CD8-positive, alpha-beta memory T cell (primary cell): ENCODE measurements at regions not wholly inside any gene's neighbourhood (a gene's known extent, or its start where the extent isn't known, plus 50 kb on each side); places are given as distances from the start of the nearest gene placed in this dataset.

Experiments used
- CTCF ChIA-PET: fragments of 350-600 bp; sonication (Branson Sonifier 250); formaldehyde crosslinking; loops from one replicate; lab custom pipeline; 2021; ENCODE audit warnings: antibody characterized with exemption; lab: Charles Lee
- POLR2A ChIA-PET: fragments of 350-600 bp; sonication (Branson Sonifier 250); formaldehyde crosslinking; loops from one replicate; lab custom pipeline; 2021; ENCODE audit warnings: antibody characterized with exemption; lab: Charles Lee
- DNase-seq, 5 donors: peaks; one replicate each; pipeline versions ENCODE4 v3.0.0 to v3.0.0-alpha.2; 2020 to 2022; ENCODE audit warnings: mixed read lengths in 1 of 5
- H3K27ac ChIP-seq: one replicate; pipeline ENCODE4 v1.7.0; 2013; ENCODE audit warnings: low read depth, mild to moderate bottlenecking, low read length, moderate library complexity
- H3K27me3 ChIP-seq: 2 replicates; pipeline ENCODE4 v1.7.0; 2013; ENCODE audit warnings: low read length, mild to moderate bottlenecking; ENCODE audit not compliant: insufficient read depth, poor library complexity, severe bottlenecking
- H3K36me3 ChIP-seq: 2 replicates; pipeline ENCODE4 v1.7.0; 2013; ENCODE audit warnings: mild to moderate bottlenecking, low read length, moderate library complexity; ENCODE audit not compliant: insufficient read depth
- H3K4me1 ChIP-seq: 2 replicates; pipeline ENCODE4 v1.7.0; 2013; ENCODE audit warnings: mild to moderate bottlenecking, low read length, moderate library complexity; ENCODE audit not compliant: insufficient read depth
- H3K4me3 ChIP-seq: 2 replicates; pipeline ENCODE4 v1.7.0; 2013; ENCODE audit warnings: mild to moderate bottlenecking, low read length
- H3K9me3 ChIP-seq: 2 replicates; pipeline ENCODE4 v1.7.0; 2013; ENCODE audit warnings: mild to moderate bottlenecking, low read length
- H3K27ac Mint-ChIP-seq, 8 donors: one replicate each; pipeline ENCODE4 v1.8.0; 2020 to 2021; ENCODE audit warnings: mixed read lengths in 8 of 8, mild to moderate bottlenecking in 6 of 8, inconsistent platforms in 3 of 8, moderate library complexity in 3 of 8
- H3K27me3 Mint-ChIP-seq, 2 donors: one replicate each; pipeline ENCODE4 v1.8.0; 2020 to 2021; ENCODE audit warnings: mixed read lengths in 2 of 2, mild to moderate bottlenecking in 1 of 2, moderate library complexity in 1 of 2
- H3K36me3 Mint-ChIP-seq, 3 donors: one replicate each; pipeline ENCODE4 v1.8.0; 2020 to 2021; ENCODE audit warnings: mixed read lengths in 3 of 3, inconsistent platforms in 1 of 3, mild to moderate bottlenecking in 1 of 3
- H3K4me1 Mint-ChIP-seq, 3 donors: one replicate each; pipeline ENCODE4 v1.8.0; 2020 to 2021; ENCODE audit warnings: mixed read lengths in 3 of 3, inconsistent platforms in 1 of 3, mild to moderate bottlenecking in 1 of 3
- H3K4me3 Mint-ChIP-seq, 7 donors: one replicate each; pipeline ENCODE4 v1.8.0; 2020 to 2021; ENCODE audit warnings: mixed read lengths in 7 of 7, mild to moderate bottlenecking in 6 of 7, moderate library complexity in 4 of 7, inconsistent platforms in 2 of 7
- H3K9me3 Mint-ChIP-seq, 5 donors: one replicate each; pipeline ENCODE4 v1.8.0; 2020 to 2022; ENCODE audit warnings: mixed read lengths in 5 of 5, mild to moderate bottlenecking in 3 of 5, moderate library complexity in 2 of 5, inconsistent platforms in 1 of 5

- H3K4me3 Mint-ChIP-seq, result no peak overlapping the region
- H3K4me1 Mint-ChIP-seq, result no peaks in the 10 kb centered on the region
- Histone ChIP-seq H3K27me3 (peaks cover 4% of the 10 kb centered on the region), H3K36me3 (no peaks in the 10 kb centered on the region), H3K27ac (no peak overlapping the region), H3K9me3 (no peaks in the 10 kb centered on the region), H3K4me3 (no peak overlapping the region), H3K4me1 (no peaks in the 10 kb centered on the region)
- peaks cover 10 to 32% of the 10 kb centered on the region in 2 donors for H3K27me3 Mint-ChIP-seq
- ChIA-PET POLR2A (interaction anchor here (0.6 kb wide), 1 partner anchor 145 kb away, joined by 4 read pairs; no protein-coding TSS in a partner anchor), CTCF (no interaction called here)
- peak overlapping the region in 1 of 8 donors; percentile 68 for H3K27ac Mint-ChIP-seq
- H3K9me3 Mint-ChIP-seq, result no peaks in the 10 kb centered on the region
- DNase-seq, result no peak
- H3K36me3 Mint-ChIP-seq, result no peaks in the 10 kb centered on the region
These were observed 54.9 kb upstream of the BZW1 start for GRCh38 chr2:200756618-200757321.

- no peak overlapping the region for H3K27ac ChIP-seq
- no peak overlapping the region for H3K4me3 ChIP-seq
- no peaks in the 10 kb centered on the region for H3K4me1 ChIP-seq
- no peaks in the 10 kb centered on the region for H3K36me3 Mint-ChIP-seq
- H3K27ac Mint-ChIP-seq, result peak overlapping the region in 1 of 8 donors; percentile 68
- H3K27me3 ChIP-seq, result peaks cover 4% of the 10 kb centered on the region
- no peaks in the 10 kb centered on the region for H3K9me3 ChIP-seq
- no peaks in the 10 kb centered on the region for H3K9me3 Mint-ChIP-seq
- peaks cover 8 to 26% of the 10 kb centered on the region in 2 donors for H3K27me3 Mint-ChIP-seq
- no peaks in the 10 kb centered on the region for H3K4me1 Mint-ChIP-seq
- no peak for DNase-seq
- no peaks in the 10 kb centered on the region for H3K36me3 ChIP-seq
- POLR2A ChIA-PET, result no interaction called here
- no peak overlapping the region for H3K4me3 Mint-ChIP-seq
- CTCF ChIA-PET, result no interaction called here
These were observed 54.3 kb upstream of the BZW1 start for GRCh38 chr2:200757399-200757798.

- H3K4me1 Mint-ChIP-seq, result no peaks in the 10 kb centered on the region
- H3K4me3 Mint-ChIP-seq, result no peak overlapping the region
- H3K4me3 ChIP-seq, result no peak overlapping the region
- peaks cover 4% of the 10 kb centered on the region for H3K27me3 ChIP-seq
- H3K4me1 ChIP-seq, result no peaks in the 10 kb centered on the region
- no peaks in the 10 kb centered on the region for H3K9me3 ChIP-seq
- no peak overlapping the region for H3K27ac Mint-ChIP-seq
- H3K36me3 Mint-ChIP-seq, result no peaks in the 10 kb centered on the region
- H3K9me3 Mint-ChIP-seq, result no peaks in the 10 kb centered on the region
- CTCF ChIA-PET, result no interaction called here
- POLR2A ChIA-PET, result no interaction called here
- DNase-seq, result no peak
- H3K27me3 Mint-ChIP-seq, result peaks cover 8 to 23% of the 10 kb centered on the region in 2 donors
- H3K27ac ChIP-seq, result no peak overlapping the region
- no peaks in the 10 kb centered on the region for H3K36me3 ChIP-seq
These were observed 53.4 kb upstream of the BZW1 start for GRCh38 chr2:200758341-200758740.

GRCh38 chr2:200761266-200761665 lies 50.4 kb upstream of the BZW1 start:
- DNase-seq, result no peak

More at GRCh38 chr2:200761266-200761665, 50.4 kb upstream of the BZW1 start:
- Mint-ChIP-seq H3K27me3 (peaks cover 6 to 9% of the 10 kb centered on the region in 2 donors), H3K4me3 (no peak overlapping the region), H3K9me3 (no peaks in the 10 kb centered on the region), H3K4me1 (peaks cover 0 to 3% (median 0%) of the 10 kb centered on the region in 3 donors), H3K36me3 (no peaks in the 10 kb centered on the region), H3K27ac (no peak overlapping the region)
- Histone ChIP-seq H3K4me3 (no peak overlapping the region), H3K27ac (no peak overlapping the region), H3K27me3 (peaks cover 4% of the 10 kb centered on the region), H3K4me1 (no peaks in the 10 kb centered on the region), H3K36me3 (no peaks in the 10 kb centered on the region), H3K9me3 (no peaks in the 10 kb centered on the region)
- ChIA-PET CTCF (no interaction called here), POLR2A (interaction anchor here (0.8 kb wide), 1 partner anchor 7 kb away, joined by 3 read pairs; no protein-coding TSS in a partner anchor)
